ENCODE measurements at regions not wholly inside any gene's neighbourhood (a gene's known extent, or its start where the extent isn't known, plus 50 kb on each side); places are given as distances from the start of the nearest gene placed in this dataset.

DNA sequence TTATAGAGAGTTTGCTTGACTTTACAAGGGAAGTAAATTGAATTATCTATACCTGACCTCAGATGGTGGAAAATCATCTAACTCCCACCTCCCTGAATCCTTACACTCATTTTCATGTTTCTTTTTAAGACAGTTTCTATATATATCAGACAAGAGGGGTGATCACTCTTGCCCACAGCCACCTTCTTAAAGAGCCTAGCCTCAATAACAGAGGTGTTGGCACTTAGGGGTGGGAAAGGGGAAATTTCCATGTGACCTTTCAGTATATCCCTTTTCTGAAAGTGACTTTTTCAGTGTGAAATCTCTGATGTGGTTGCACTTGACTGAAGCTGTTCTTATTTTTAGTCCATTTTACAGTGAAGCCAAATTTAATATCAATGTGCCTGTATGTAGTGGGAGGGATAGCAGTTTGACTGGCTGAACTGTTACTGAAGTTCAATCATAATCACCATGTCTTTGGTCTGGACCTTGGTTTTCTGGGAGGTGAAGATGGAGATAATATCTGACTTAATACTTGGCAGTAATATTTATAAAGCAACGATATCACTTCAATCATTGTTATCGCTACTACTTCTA, 141.3 kb downstream of the MAP3K7 start:
- TF ChIP-seq CTCF (IDR thresholded peaks at IDR 0.05) (no peak), POLR2A (IDR thresholded peaks at IDR 0.05) (no peak)
